Stomach (tissue), 8 donors: ENCODE measurements at regions not wholly inside any gene's neighbourhood (a gene's known extent, or its start where the extent isn't known, plus 50 kb on each side); places are given as distances from the start of the nearest gene placed in this dataset.
"Not testable (repeated sequence)": the region's sequence is repeated elsewhere in the genome, so short reads cannot be mapped to it uniquely, and the experiment has no call there.

ENCODE experiments used
- DNase-seq, 2 donors: peaks; one replicate each; pipeline versions ENCODE4 v3.0.0 to v3.0.0-alpha.2; 2013 to 2019
- H3K27ac ChIP-seq, 5 donors: fragments of 200-600 bp in 4 of 5; sonication (generic) in 4 of 5; one replicate each; pipeline ENCODE4 v1.5.1; 2013 to 2019; ENCODE audit warnings: mild to moderate bottlenecking in 1 of 5, moderate library complexity in 1 of 5
- H3K27me3 ChIP-seq, 3 donors: fragments of 200-600 bp; sonication (generic); one replicate each; pipeline ENCODE4 v1.5.1; 2017 to 2019; ENCODE audit warnings: mixed run types in 1 of 3
- H3K36me3 ChIP-seq, 4 donors: fragments of 200-600 bp; sonication (generic); 1 replicate in 3 of 4; 2 replicates in 1 of 4; pipeline ENCODE4 v1.5.1; 2016 to 2019
- H3K4me1 ChIP-seq, 4 donors: fragments of 200-600 bp; sonication (generic); one replicate each; pipeline ENCODE4 v1.5.1; 2016 to 2019
- H3K4me3 ChIP-seq, 4 donors: fragments of 200-600 bp; sonication (generic) in 3 of 4; one replicate each; pipeline ENCODE4 v1.5.1; 2016 to 2019; ENCODE audit warnings: mild to moderate bottlenecking in 1 of 4
- H3K9me3 ChIP-seq, 4 donors: fragments of 200-600 bp; sonication (generic); one replicate each; pipeline ENCODE4 v1.5.1; 2016 to 2019
- WGBS, 5 donors: extraction: QIAGEN DNeasy Blood & Tissue Kit in 3 of 5; methylation state at CpG; one replicate each; pipeline versions ENCODE4 v1.1.5 to v1.1.7; 2013 to 2018; 5-methylcytosine and 5-hydroxymethylcytosine counted together
- intact Hi-C: fragments of 100-400 bp; cut with DNase I; formaldehyde crosslinking; loops from one replicate; pipeline ENCODE4 v1.15.1; 2023; ENCODE audit warnings: low total_unique reads
- donor health status: healthy with polysubstance abuse.
- donor health status: Bipolar disorder and iron deficiency.
- donor health status: healthy.

DNA sequence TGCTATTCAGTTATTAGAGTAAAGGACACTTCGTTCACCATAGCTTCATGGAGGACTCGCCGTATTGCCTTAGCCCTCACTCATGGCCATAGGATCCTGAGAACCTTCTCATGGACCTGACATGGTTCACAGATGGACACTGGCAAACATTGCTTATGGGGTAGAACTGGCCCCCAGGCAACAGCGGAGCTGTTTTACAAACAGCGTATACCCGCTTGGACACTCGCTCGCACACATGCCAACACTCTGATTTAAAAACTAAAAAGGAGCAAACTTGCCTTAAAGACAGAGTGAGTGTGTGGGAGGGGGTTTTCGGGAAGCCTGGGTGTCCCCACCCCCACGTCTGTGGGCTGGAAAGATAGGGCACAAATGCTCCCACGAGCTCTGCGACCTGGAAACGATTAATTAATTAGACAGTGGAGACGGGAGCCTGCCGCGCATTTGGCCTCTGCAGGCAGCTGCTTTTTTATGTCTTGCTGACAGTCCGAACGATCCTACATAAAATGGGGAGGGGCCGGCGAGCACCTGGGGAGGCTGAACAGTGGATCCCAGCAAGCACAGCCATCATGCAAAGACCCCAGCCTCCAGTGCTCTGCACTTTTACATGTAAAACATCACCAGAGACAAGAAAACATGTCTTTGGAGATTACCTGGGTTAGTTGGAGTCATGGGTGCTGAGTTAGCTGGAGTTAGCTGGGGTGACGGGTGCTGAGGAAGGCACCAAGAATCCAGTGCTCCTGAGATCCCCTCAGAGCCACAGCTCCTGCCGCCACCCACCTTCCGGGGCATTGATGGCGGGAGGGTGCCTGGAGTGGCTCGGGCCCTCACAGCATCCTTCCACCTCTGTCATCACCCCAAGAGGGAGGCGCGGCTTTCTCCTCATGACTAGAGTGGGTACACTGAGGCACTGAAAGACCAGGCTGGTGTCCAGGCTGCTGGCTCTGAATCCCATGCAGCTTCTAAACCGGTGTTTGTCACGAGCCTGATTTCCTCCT, 105.7 kb downstream of the NPIPB11 start:
- 73 to 86% (median 84%) methylated on average over 22 to 29 of the region's 29 CpGs for WGBS, 5 donors
- intact Hi-C loops, H3K9me3 ChIP-seq, DNase-seq, H3K4me3 ChIP-seq, H3K27me3 ChIP-seq: not testable (repeated sequence)
- Histone ChIP-seq H3K36me3 (peaks cover 0 to 16% (median 13%) of the 10 kb centered on the region in 4 donors), H3K27ac (peak overlapping the region in 1 of 5 donors; percentile 33), H3K4me1 (peaks cover 0 to 12% (median 3%) of the 10 kb centered on the region in 4 donors)

- H3K27me3 ChIP-seq, DNase-seq, H3K4me3 ChIP-seq, intact Hi-C loops, H3K9me3 ChIP-seq: not testable (repeated sequence)
- Histone ChIP-seq H3K27ac (peak overlapping the region in 2 of 5 donors; percentile 33 to 38), H3K36me3 (peaks cover 0 to 16% (median 13%) of the 10 kb centered on the region in 4 donors), H3K4me1 (peaks cover 0 to 12% (median 3%) of the 10 kb centered on the region in 4 donors)
- WGBS, 5 donors, result 43 to 80% (median 74%) methylated on average over 7 of the region's 7 CpGs
These were observed 106.5 kb downstream of the NPIPB11 start for GRCh38 chr16:29300030-29300491.

DNA sequence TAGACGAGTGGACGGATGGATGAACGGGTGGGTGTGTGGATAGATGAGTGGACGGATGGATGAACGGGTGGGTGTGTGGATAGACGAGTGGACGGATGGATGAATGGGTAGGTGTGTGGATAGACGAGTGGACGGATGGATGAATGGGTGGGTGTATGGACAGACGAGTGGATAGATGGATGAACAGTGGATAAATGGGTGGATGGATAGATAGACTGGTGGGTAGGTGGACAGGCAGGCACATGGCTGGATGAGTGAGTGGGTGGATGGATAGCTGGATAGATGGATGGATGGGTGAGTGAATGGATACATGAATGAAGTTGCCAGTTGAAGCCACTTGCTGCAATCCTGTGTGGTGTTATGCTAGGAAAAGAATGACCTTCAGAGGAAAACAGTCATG, 107.5 kb downstream of the NPIPB11 start:
- 90 to 92% (median 91%) methylated on average over 8 to 10 of the region's 10 CpGs for WGBS, 5 donors
- not testable (repeated sequence) for DNase-seq

DNA sequence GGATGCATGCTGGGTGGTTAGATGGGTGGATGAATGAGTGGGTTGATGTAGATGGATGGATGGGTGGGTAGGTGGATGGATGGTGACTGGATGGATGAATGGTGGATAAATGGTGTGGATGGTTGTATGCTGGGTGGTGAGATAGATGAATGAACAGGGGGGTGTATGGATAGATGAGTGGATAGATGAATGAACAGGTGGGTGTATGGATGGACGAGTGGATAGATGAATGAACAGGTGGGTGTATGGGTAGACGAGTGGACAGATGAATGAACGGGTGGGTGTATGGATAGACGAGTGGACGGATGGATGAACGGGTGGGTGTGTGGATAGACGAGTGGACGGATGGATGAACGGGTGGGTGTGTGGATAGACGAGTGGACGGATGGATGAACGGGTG, 108.2 kb downstream of the NPIPB11 start:
- DNase-seq, H3K27ac ChIP-seq, H3K9me3 ChIP-seq, H3K4me3 ChIP-seq, intact Hi-C loops, H3K27me3 ChIP-seq: not testable (repeated sequence)
- WGBS, 5 donors, result 92 to 98% (median 98%) methylated on average over 8 to 12 of the region's 12 CpGs
- Histone ChIP-seq H3K4me1 (peaks cover 0 to 13% (median 3%) of the 10 kb centered on the region in 4 donors), H3K36me3 (peaks cover 0 to 11% (median 11%) of the 10 kb centered on the region in 4 donors)

More for the DNA sequence above, 107.5 kb downstream of the NPIPB11 start:
- H3K27ac ChIP-seq, H3K9me3 ChIP-seq, H3K4me3 ChIP-seq, H3K27me3 ChIP-seq, intact Hi-C loops: not testable (repeated sequence)
- Histone ChIP-seq H3K4me1 (peaks cover 0 to 12% (median 3%) of the 10 kb centered on the region in 4 donors), H3K36me3 (peaks cover 0 to 16% (median 13%) of the 10 kb centered on the region in 4 donors)

GRCh38 chr16:29297809-29298177, 108.7 kb downstream of the NPIPB11 start:
- DNase-seq, H3K4me3 ChIP-seq, H3K9me3 ChIP-seq, H3K27me3 ChIP-seq, H3K36me3 ChIP-seq, H3K27ac ChIP-seq, intact Hi-C loops: not testable (repeated sequence)
- WGBS, 5 donors, result 72 to 94% (median 88%) methylated on average over 1 to 2 of the region's 2 CpGs
- H3K4me1 ChIP-seq, result peaks cover 0 to 18% (median 5%) of the 10 kb centered on the region in 4 donors

DNA sequence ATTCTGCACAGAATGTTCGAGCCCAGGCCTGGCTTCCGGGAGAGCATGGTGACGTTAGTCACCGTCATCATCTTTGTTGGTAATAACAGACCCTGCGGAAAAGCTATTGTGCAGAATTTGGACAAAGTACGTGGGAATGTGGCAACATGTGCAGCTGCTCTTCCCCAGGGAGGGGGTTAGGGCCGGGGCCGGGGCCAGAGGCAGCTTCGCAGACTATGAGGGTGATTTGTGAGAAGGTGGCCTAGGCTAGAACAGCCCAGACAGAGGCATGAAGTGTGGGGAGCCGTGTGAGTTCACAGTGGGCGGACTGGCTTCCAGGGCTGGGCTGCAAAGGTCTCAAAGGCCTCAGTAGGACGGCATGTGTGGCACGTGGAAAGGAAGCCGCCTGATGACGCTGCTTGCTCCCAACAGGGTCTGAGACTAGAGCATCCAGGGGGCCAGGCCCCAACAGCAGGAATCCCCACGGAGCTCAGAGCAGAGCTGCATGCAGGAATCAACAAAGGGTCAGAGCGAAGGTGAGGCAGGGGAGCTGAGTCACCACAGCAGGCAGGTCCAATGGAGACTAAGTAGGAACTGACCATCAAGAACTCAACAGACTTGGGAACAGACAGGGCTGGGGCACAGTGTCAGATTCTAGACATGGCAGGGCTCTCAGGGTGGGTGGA, 109.2 kb downstream of the NPIPB11 start:
- H3K27me3 ChIP-seq, DNase-seq, intact Hi-C loops, H3K9me3 ChIP-seq, H3K27ac ChIP-seq, H3K4me3 ChIP-seq, H3K36me3 ChIP-seq: not testable (repeated sequence)
- 85 to 92% (median 89%) methylated on average over 12 to 17 of the region's 17 CpGs for WGBS, 5 donors
- peaks cover 0 to 23% (median 7%) of the 10 kb centered on the region in 4 donors for H3K4me1 ChIP-seq

GRCh38 chr16:29296176-29296575, 110.3 kb downstream of the NPIPB11 start:
- intact Hi-C loops, DNase-seq, H3K9me3 ChIP-seq, H3K27ac ChIP-seq, H3K36me3 ChIP-seq, H3K4me3 ChIP-seq, H3K27me3 ChIP-seq: not testable (repeated sequence)
- 85 to 91% (median 88%) methylated on average over 7 to 11 of the region's 11 CpGs for whole genome bisulfite sequencing, 5 donors
- H3K4me1 ChIP-seq, result peaks cover 7 to 34% (median 16%) of the 10 kb centered on the region in 4 donors

GRCh38 chr16:29294951-29295795, 111.3 kb downstream of the NPIPB11 start:
- H3K9me3 ChIP-seq, intact Hi-C loops, H3K4me3 ChIP-seq, H3K27ac ChIP-seq, DNase-seq, H3K27me3 ChIP-seq, H3K36me3 ChIP-seq: not testable (repeated sequence)
- 85 to 91% (median 90%) methylated on average over 17 to 21 of the region's 21 CpGs for WGBS, 5 donors
- H3K4me1 ChIP-seq, result peaks cover 12 to 32% (median 22%) of the 10 kb centered on the region in 4 donors

DNA sequence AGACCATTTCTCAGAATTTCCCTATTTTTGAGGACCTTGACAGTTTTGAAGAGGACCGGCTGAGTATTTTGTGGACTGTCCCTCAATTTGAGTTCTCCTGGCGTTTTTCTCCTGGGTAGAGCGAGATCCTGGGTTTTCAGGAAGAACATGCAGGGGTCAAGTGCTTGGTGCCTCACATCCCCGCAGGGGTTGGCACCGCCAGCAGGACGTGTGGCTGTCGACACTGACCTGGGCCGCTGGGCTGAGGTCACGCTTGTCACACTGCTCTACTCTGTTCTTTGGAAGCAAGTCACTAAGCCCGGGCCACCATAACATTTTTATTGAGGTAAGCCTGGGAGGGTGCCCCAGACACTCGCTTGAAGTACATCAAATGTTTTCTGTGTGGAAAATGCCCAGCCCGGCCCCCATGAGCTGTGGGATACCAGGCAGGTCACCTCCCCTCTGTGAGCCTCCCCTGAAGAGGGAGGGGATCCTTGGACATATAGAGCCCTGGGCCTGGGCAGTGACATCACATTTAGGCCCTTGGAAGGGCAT, 112.0 kb downstream of the NPIPB11 start:
- H3K27me3 ChIP-seq, intact Hi-C loops, H3K27ac ChIP-seq, DNase-seq, H3K4me3 ChIP-seq, H3K9me3 ChIP-seq, H3K36me3 ChIP-seq: not testable (repeated sequence)
- peaks cover 12 to 37% (median 27%) of the 10 kb centered on the region in 4 donors for H3K4me1 ChIP-seq
- WGBS, 5 donors, result 88 to 95% (median 90%) methylated on average over 5 to 12 of the region's 12 CpGs

DNA sequence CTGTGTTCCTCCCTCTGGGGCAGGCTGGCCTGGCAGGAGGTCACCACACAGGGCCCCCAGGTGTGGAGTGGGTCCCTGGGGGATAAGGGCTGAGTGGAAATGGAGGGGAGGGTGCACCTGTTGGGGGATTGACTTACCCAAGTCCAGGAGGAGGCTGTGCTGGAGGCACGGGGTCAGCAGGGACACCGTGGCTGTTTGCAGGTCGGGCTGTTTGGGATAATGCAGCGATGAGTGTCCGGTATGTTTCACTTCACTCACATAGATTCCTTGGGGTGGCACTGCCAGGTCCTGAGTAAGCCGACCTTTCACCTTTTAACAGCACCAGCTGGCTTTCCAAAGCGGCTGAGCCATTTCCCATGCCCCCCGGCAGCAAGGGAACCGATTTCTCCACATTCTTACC, 113.0 kb downstream of the NPIPB11 start:
- DNase-seq, H3K4me3 ChIP-seq, H3K9me3 ChIP-seq, H3K36me3 ChIP-seq, intact Hi-C loops, H3K27me3 ChIP-seq: not testable (repeated sequence)
- Histone ChIP-seq H3K4me1 (peaks cover 16 to 45% (median 36%) of the 10 kb centered on the region in 4 donors), H3K27ac (peak overlapping the region in 1 of 5 donors; percentile 14)
- WGBS, 5 donors, result 88 to 96% (median 95%) methylated on average over 2 to 7 of the region's 9 CpGs
